Tibial nerve (tissue), 3 donors: ENCODE measurements at regions not wholly inside any gene's neighbourhood (a gene's known extent, or its start where the extent isn't known, plus 50 kb on each side); places are given as distances from the start of the nearest gene placed in this dataset.

Source experiments
- POLR2A ChIP-seq, 2 donors: fragments of 450-650 bp; IDR thresholded peaks; one replicate each; pipeline ENCODE4 v1.6.1; 2017; ENCODE audit warnings: antibody characterized with exemption in 2 of 2, mild to moderate bottlenecking in 2 of 2, moderate library complexity in 2 of 2
- TF ChIP-seq, protein P1 (sequence below), 5 experiments: fragments of 200-600 bp in 3 of 5; fragments of 450-650 bp in 2 of 5; sonication (generic) in 3 of 5; IDR thresholded peaks; one replicate each; pipeline ENCODE4 v1.5.1; 2016 to 2019; ENCODE audit warnings: antibody characterized with exemption in 5 of 5, mild to moderate bottlenecking in 3 of 5, moderate library complexity in 2 of 5

GRCh38 chr6:113094779-113095178, 747.6 kb downstream of the RFPL4B start:
- TF ChIP-seq, protein P1, sequence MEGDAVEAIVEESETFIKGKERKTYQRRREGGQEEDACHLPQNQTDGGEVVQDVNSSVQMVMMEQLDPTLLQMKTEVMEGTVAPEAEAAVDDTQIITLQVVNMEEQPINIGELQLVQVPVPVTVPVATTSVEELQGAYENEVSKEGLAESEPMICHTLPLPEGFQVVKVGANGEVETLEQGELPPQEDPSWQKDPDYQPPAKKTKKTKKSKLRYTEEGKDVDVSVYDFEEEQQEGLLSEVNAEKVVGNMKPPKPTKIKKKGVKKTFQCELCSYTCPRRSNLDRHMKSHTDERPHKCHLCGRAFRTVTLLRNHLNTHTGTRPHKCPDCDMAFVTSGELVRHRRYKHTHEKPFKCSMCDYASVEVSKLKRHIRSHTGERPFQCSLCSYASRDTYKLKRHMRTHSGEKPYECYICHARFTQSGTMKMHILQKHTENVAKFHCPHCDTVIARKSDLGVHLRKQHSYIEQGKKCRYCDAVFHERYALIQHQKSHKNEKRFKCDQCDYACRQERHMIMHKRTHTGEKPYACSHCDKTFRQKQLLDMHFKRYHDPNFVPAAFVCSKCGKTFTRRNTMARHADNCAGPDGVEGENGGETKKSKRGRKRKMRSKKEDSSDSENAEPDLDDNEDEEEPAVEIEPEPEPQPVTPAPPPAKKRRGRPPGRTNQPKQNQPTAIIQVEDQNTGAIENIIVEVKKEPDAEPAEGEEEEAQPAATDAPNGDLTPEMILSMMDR (IDR thresholded peaks at IDR 0.05), result no peak
- no peak for TF ChIP-seq POLR2A (IDR thresholded peaks at IDR 0.05)
